SW 1271 (cell line): ENCODE measurements at regions not wholly inside any gene's neighbourhood (a gene's known extent, or its start where the extent isn't known, plus 50 kb on each side); places are given as distances from the start of the nearest gene placed in this dataset.
"Not testable (repeated sequence)": the region's sequence is repeated elsewhere in the genome, so short reads cannot be mapped to it uniquely, and the experiment has no call there.

ENCODE experiments used
- DNase-seq, 2 experiments: peaks; one replicate each; lab custom pipeline; 2025; lab: John Stamatoyannopoulos, UW

DNA sequence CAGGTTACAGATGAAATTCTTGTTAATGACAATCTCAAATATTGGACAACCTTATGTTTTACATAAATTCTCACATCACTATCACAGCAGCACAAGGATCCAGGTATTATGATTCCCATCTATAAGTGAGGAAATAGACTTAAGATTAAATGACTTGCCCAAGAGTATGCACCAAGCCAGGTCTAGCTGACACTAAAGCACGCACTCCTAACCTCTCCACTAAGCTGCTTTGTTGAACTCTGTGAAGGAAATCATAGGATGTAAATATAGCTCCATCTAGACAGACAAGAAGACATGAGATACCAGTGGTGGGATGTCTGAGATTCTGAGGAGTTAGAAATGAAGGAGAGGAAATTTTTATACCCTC, 87.9 kb downstream of the PHLDA1 start:
- no peak for DNase-seq

DNA sequence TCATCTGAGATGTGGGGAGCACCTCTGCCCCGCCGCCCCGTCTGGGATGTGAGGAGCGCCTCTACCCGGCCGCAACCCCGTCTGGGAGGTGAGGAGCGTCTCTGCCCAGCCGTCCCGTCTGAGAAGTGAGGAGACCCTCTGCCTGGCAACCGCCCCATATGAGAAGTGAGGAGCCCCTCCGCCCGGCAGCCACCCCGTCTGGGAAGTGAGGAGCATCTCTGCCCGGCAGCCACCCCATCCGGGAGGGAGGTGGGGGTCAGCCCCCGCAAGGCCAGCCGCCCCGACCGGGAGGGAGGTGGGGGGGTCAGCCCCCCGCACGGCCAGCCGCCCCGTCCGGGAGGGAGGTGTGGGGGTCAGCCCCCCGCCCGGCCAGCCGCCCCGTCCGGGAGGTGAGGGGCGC, 89.9 kb downstream of the PHLDA1 start:
- DNase-seq: not testable (repeated sequence)

DNA sequence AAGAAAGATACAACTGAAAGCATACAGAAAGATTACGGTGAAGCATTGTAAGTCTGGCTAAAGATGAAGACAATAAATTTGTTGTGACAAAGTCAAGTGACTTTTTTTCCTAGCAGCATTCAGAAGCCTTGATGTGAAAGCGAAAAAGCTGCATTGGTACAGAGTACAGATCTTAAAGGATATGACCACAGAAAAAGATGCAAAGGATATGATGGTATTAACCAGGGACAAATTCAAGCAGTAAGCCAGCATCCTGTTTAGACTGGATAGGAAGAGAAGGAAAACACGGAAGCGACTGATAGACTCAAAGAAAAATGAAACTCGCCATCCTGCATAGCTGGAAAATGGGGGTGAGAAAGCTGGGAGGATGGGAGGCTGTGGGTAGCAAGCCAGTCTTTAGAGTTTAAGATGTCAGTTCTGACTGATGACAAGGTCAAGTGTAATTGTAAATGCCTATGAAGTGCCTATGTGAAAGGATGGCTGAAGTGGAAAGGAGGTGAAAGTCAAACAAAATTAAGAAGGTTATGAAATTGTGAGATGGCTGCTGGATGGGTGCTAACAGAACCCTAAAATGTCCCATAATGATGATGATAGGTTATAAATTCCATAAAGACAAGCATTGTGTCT, 92.4 kb downstream of the PHLDA1 start:
- no peak for DNase-seq

DNA sequence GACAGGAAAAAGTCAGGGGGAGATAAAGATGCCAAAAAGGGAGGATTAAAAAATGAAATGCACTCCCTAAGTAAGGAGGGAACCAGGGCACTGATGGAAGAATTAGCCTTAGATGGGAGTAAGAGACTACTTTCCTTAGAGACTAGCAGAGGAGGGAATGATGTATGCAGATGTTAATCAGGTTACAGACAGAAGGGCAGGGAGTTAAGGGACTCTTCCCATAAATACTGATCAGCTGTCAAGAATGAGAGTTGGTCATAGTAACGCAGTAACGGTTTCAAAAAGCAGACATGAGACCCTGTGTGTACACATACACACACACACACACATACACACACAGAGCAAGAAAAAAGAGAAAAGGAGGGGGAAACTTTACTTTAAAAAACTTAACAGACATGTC, 93.4 kb downstream of the PHLDA1 start:
- DNase-seq: no peak

DNA sequence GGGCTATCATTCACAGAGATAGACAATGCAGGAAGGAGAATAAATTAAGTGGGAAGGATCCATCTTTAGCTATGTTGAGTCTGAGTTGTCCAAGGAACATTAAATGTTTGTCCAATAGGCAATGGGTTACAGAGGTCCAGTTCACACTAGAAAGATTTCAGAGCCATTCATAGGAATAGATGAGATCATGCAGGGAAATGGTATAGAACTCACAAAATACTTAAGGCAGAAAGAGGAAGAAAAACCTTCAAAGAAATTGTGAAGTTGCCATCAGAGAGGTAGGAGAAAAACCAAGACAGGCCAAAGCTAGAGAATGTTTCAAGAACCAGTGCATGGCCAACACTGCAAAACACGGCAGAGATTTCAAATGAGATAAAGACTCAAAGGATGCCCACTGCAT, 94.1 kb downstream of the PHLDA1 start:
- DNase-seq: no peak

- DNase-seq: no peak
Measured at GRCh38 chr12:75936515-75937440, 94.8 kb downstream of the PHLDA1 start.

- no peak for DNase-seq
Measured at GRCh38 chr12:75935539-75936242, 95.9 kb downstream of the PHLDA1 start.

DNA sequence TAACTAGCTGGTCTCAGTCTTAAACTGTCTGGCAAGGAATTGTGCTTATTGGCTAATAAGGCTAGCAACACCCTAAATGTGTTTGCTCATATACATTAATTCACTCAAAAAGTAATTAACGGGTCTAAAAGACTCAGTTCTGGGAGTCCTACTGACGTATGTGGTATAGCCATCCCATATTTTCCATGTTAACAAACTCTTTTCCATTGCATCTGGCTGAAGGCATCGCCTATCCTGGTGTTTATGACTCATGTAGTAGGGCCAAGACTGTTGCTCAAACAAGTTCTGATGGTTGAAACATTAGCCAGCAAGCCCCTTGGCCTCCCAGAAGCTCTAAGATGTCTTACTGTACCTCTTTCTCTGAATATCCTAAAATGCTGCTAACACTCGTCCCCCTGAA, 98.5 kb downstream of the PHLDA1 start:
- DNase-seq: no peak

GRCh38 chr12:75932241-75932640, 99.3 kb downstream of the PHLDA1 start:
- DNase-seq: no peak

GRCh38 chr12:75923964-75924666, 107.5 kb downstream of the PHLDA1 start:
- DNase-seq: no peak

DNA sequence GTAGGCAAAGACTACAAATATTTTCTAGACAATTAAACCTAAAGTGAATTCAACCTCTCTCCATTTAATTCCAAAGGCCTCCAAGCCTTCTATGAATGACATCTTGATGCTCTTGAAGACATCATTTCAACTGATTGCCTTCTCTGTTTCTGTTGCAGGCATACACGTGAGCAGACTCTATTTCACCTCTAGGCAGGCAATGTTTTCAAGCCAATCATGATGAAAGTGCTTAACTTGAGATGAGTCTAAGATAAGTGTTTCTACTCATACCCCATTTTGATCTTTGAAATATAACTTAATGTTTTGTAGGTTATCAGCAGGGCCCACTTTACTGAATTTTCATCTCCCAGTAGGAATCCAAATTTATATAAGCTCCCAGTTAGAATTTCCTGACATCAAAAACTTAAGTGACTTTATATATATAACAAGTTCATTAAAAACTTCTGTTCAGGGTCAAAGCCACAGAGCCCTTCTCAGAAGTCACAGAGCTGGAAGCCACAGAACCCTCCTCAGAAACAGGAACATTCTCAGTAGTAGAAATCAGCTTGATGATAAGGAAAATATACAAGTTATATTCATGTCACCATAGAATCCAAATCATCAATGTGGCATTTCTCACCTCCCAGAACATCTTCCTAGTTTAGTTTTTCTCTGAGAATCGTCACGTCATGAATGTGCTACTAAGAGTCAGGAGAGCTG, 108.5 kb downstream of the PHLDA1 start:
- DNase-seq: no peak

GRCh38 chr12:75921622-75922289, 109.8 kb downstream of the PHLDA1 start:
- no peak for DNase-seq

GRCh38 chr12:75917715-75918114, 113.9 kb downstream of the PHLDA1 start:
- DNase-seq: no peak

GRCh38 chr12:75917083-75917482, 114.5 kb downstream of the PHLDA1 start:
- no peak for DNase-seq

DNA sequence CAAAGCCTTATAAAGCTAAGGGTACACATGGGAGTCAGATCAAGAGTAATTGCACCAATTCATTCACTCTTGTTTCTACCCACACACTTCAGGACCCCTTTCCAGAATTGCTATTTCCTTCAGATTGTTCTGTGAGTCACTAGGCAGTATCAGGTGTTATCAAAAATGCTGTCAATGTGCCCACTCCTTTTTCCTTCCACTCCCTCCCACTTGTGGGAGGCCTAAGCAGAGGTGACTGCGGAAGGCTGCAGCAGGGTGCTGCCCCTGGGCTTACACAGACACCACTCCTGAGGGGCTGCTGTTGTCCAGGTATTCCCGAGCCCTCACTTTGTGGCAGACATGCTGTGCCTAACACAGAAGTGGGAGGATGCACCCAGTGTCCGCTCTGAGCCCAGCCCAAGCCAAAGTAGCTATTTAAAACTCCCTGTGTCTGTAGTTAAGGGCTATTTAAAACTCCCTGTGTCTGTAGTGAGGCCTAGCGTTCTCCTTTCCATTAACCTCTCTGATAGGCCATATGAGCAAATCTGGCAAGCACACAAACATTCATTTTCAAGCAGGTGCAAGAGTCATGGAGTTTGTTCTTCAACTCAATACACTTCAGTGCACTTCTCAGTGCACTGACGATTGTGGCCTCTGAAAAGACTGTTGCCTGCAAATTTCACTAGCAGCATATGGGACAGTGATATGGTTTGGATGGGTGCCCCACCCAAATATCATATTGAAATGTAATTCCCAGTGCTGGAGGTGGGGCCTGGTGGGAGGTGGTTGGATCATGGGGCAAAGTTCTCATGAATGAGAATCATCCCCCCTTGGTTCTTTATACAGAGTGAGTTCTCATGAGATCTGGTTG, 117.8 kb downstream of the PHLDA1 start:
- no peak for DNase-seq

DNA sequence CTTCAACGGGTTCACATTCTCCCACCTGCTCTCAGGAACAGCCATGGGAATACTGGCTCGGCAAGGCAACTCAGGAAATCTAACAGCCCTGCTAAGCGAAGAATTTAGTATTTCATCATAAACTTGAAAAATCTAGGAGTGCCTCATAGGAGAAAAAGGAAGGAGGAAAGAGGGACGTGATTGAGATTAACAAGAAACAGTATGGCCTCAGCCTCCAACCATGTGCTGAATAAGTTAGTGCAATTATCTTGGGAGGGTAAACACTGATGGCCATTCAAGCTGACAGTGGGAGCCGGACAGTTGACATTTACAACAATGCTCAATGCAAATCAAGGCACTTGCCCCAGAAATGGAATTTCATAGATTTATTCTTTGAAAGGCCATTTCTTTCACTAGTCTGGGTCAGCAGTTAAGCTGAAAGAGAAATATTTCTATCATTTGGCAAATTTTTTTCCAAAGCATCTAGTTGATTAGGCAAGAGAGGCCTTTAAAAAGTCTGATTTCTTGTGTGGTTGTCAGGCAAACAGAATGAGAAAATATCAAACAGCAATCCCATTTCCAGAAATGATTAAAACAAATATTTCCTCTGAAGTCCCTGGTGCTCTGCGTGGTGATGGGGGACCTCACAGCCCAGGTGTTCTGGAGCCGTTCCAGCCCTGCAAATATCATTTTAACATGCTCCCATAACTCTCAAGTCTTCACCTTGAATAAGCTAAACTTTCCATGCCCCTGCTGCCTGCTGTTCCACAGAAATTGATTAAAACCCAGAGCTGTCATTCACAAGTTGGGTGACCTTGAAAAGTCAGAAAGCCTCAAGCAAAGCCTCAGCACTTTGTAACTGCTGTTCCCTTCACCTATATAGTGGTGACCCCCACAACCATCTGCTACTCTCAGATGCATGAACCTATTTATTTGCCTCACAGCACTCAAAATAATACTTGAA, 121.6 kb downstream of the PHLDA1 start:
- no peak for DNase-seq

DNA sequence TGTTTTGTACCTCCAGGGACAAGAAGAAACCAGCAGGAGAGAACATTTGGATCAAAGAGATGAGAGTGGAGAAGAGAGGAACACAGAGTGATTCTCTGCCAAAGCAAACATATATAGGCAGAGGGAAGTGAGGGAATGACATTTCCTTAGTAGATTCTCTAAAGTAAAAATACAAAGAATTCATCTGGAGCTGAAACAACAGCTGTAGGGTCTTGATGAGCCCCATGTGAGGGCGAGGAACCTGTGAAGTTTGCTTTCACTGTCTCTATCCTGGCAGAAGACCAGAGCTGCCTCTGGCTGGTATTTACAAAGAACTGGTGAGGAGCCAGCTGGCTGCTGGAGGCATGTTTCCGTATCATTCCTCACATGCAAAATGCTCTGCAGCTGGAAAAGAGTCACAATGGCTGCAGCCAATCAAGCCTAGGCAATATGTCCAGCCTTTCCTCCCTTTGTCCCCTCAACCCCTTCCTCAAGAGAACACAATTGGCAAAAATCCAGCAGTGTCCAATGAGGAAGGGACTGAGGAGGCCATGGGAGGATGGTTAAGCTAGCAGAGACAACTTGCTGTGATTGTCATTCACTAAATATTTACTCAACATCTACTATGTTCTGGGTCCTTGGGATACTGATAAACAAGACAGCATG, 122.5 kb downstream of the PHLDA1 start:
- no peak for DNase-seq

DNA sequence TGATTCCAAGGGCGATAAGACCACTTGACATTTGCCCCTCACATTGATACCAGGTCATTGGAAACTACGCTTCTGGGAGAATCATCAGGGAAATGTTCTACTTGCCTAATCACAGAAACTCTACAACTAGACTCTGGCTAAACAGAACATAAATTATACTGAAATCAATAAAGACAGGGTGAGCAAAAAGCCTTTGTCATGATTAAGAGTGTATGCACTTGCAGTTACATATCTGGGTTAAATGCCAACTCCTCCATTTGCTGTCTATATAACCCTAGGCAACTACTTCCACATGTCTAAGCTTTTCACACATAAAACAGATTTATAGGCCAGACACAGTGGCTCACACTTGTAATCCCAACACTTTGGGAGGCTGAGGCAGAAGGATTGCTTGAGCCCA, 125.7 kb downstream of the PHLDA1 start:
- no peak for DNase-seq
